HepG2 (cell line): ENCODE measurements at regions not wholly inside any gene's neighbourhood (a gene's known extent, or its start where the extent isn't known, plus 50 kb on each side); places are given as distances from the start of the nearest gene placed in this dataset.

Experiments
- CHD2 ChIP-seq: IDR thresholded peaks from 2 replicates; pipeline ENCODE4 v1.6.1; 2011; ENCODE audit warnings: low read depth, low read length, improper control_type of control experiment
- EP300 ChIP-seq, 3 experiments: sonication (generic) in 1 of 3; formaldehyde crosslinking in 1 of 3; IDR thresholded peaks; 2 replicates each; pipeline versions ENCODE4 v1.5.1 to v1.6.1; 2011 to 2020; ENCODE audit warnings: low read depth in 2 of 3, low read length in 2 of 3, borderline replicate concordance in 1 of 3, improper control_type of control experiment in 1 of 3, mild to moderate bottlenecking in 1 of 3, missing genetic modification reagents in 1 of 3, moderate library complexity in 1 of 3
- HOMEZ ChIP-seq: IDR thresholded peaks from 2 replicates; pipeline ENCODE4 v1.6.1; 2016; ENCODE audit warnings: low read depth
- PBX3 ChIP-seq: sonication (generic); formaldehyde crosslinking; IDR thresholded peaks from 2 replicates; pipeline ENCODE4 v1.8.1; 2023; ENCODE audit warnings: missing genetic modification reagents, inconsistent platforms, borderline replicate concordance
- SMAD3 ChIP-seq: sonication (generic); formaldehyde crosslinking; IDR thresholded peaks from 2 replicates; pipeline ENCODE4 v1.4.0; 2020; ENCODE audit warnings: missing genetic modification reagents
- TBP ChIP-seq: sonication (generic); formaldehyde crosslinking; IDR thresholded peaks from 2 replicates; pipeline ENCODE4 v1.5.0; 2020; ENCODE audit warnings: missing genetic modification reagents
- USF2 ChIP-seq, 2 experiments: sonication (generic) in 1 of 2; formaldehyde crosslinking in 1 of 2; IDR thresholded peaks; 2 replicates each; pipeline versions ENCODE4 v1.5.1 to v1.6.1; 2011 to 2020; ENCODE audit warnings: borderline replicate concordance in 1 of 2, low read depth in 1 of 2, low read length in 1 of 2, mild to moderate bottlenecking in 1 of 2, missing genetic modification reagents in 1 of 2, moderate library complexity in 1 of 2
- ZSCAN20 ChIP-seq: sonication (generic); formaldehyde crosslinking; IDR thresholded peaks from 2 replicates; pipeline ENCODE4 v1.4.0; 2020; ENCODE audit warnings: missing genetic modification reagents, mild to moderate bottlenecking, borderline replicate concordance

GRCh38 chr6:137424251-137424650 is 69.9 kb downstream of the OLIG3 start:
- no peak for TF ChIP-seq PBX3 (CRISPR knock-in tag)
- TF ChIP-seq EP300 (IDR thresholded peaks at IDR 0.05; ENCODE audit: low read depth in 2 of 2, low read length in 2 of 2): no peak
- TF ChIP-seq EP300 (CRISPR knock-in tag; IDR thresholded peaks at IDR 0.05; ENCODE audit: borderline replicate concordance): no peak
- no peak for TF ChIP-seq TBP (CRISPR knock-in tag)
- no peak for TF ChIP-seq SMAD3 (CRISPR knock-in tag)
- no peak for TF ChIP-seq CHD2
- TF ChIP-seq ZSCAN20 (CRISPR knock-in tag): no peak
- no peak for TF ChIP-seq USF2 (IDR thresholded peaks at IDR 0.05; ENCODE audit: low read depth, low read length)
- no peak for TF ChIP-seq USF2 (CRISPR knock-in tag; IDR thresholded peaks at IDR 0.05; ENCODE audit: borderline replicate concordance)
- TF ChIP-seq HOMEZ (CRISPR knock-in tag): no peak
